Caco-2 (cell line): ENCODE measurements at regions not wholly inside any gene's neighbourhood (a gene's known extent, or its start where the extent isn't known, plus 50 kb on each side); places are given as distances from the start of the nearest gene placed in this dataset.
A peak's percentile ranks its signal among the peaks of the same experiment; 100 is the strongest.

ENCODE experiments used
- BruUV-seq: library from RNA; stranded (reverse); fragments of 400-500 nt; replicated peaks from 2 replicates; lab custom pipeline; 2021; lab: Mats Ljungman, UMichigan
- CTCF ChIA-PET: fragments of 300-600 bp; sonication (Branson Sonifier 250); formaldehyde crosslinking; loops from one replicate; lab custom pipeline; 2022; ENCODE audit warnings: antibody characterized with exemption; lab: Charles Lee
- POLR2A ChIA-PET: fragments of 300-600 bp; sonication (Branson Sonifier 250); formaldehyde crosslinking; loops from one replicate; lab custom pipeline; 2022; ENCODE audit warnings: antibody characterized with exemption; lab: Charles Lee
- DNase-seq, 2 experiments: peaks; one replicate each; pipeline versions ENCODE4 v3.0.0 to v3.0.0-alpha.2; 2020 to 2022
- H3K27me3 ChIP-seq: replicated peaks from 2 replicates; pipeline ENCODE4 v1.6.0; 2011; ENCODE audit warnings: low read length; ENCODE audit not compliant: control insufficient read depth, insufficient read depth
- H3K36me3 ChIP-seq: 2 replicates; pipeline ENCODE4 v1.5.1; 2011; ENCODE audit warnings: low read length; ENCODE audit not compliant: control insufficient read depth, insufficient read depth
- H3K4me1 ChIP-seq: fragments of 250-450 bp; sonication (Bioruptor Pico); 2 replicates; pipeline ENCODE4 v1.5.1; 2020; ENCODE audit warnings: mild to moderate bottlenecking
- H3K4me3 ChIP-seq: 2 replicates; pipeline ENCODE4 v1.5.1; 2011; ENCODE audit warnings: low read depth, mild to moderate bottlenecking, control low read depth, low read length
- H3K9me3 ChIP-seq: fragments of 250-450 bp; sonication (Bioruptor Pico); 2 replicates; pipeline ENCODE4 v1.5.1; 2020; ENCODE audit warnings: mild to moderate bottlenecking, moderate library complexity
- H3K27ac Mint-ChIP-seq: one replicate; pipeline ENCODE4 v1.8.0; 2022; ENCODE audit warnings: mixed read lengths; ENCODE audit not compliant: unreplicated experiment
- H3K27me3 Mint-ChIP-seq: one replicate; pipeline ENCODE4 v1.8.0; 2022; ENCODE audit warnings: mixed read lengths; ENCODE audit not compliant: insufficient read depth, unreplicated experiment
- H3K36me3 Mint-ChIP-seq: one replicate; pipeline ENCODE4 v1.8.0; 2022; ENCODE audit warnings: mild to moderate bottlenecking, mixed read lengths; ENCODE audit not compliant: insufficient read depth, unreplicated experiment
- H3K4me1 Mint-ChIP-seq: one replicate; pipeline ENCODE4 v1.8.0; 2022; ENCODE audit warnings: low read depth, mixed read lengths; ENCODE audit not compliant: unreplicated experiment
- H3K4me3 Mint-ChIP-seq: one replicate; pipeline ENCODE4 v1.8.0; 2022; ENCODE audit warnings: mild to moderate bottlenecking, moderate library complexity, mixed read lengths; ENCODE audit not compliant: unreplicated experiment
- H3K9me3 Mint-ChIP-seq: one replicate; pipeline ENCODE4 v1.8.0; 2022; ENCODE audit warnings: mixed read lengths; ENCODE audit not compliant: unreplicated experiment
- intact Hi-C: fragments of 100-400 bp; cut with micrococcal nuclease; formaldehyde crosslinking; loops from one replicate; pipeline ENCODE4 v1.10.0; 2022; ENCODE audit not compliant: unreplicated experiment
- TF ChIP-seq, protein P1 (sequence below), 2 experiments: fragments of 200-600 bp in 1 of 2; IDR thresholded peaks; 1 replicate in 1 of 2; 2 replicates in 1 of 2; pipeline versions ENCODE4 v1.5.1 to v1.8.0; 2011 to 2022; ENCODE audit warnings: antibody characterized with exemption in 1 of 2, control low read depth in 1 of 2, inconsistent platforms in 1 of 2, low read depth in 1 of 2, low read length in 1 of 2, mild to moderate bottlenecking in 1 of 2, moderate library complexity in 1 of 2; ENCODE audit not compliant: insufficient read depth in 1 of 2, severe bottlenecking in 1 of 2, unreplicated experiment in 1 of 2

DNA sequence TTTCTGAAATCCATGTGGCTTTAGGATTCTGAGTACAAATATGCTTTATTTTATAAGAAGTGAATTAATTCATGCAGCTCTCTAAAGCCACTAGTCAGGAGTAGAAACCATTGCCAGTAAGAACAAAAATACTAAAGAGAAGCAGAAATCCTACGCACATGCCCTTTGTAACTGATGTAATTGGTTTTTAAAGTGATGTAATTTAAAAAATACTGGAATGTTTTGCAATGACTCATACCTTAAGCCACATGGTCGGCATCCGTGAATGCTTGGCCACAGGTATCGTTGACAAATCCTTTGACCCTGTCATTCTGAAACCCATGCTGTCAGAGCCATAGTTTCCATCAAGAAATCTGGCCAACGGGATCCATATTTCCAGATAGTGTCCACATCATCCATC is 213.3 kb downstream of the ACKR3 start:
- BruUV-seq = no TSS peak

GRCh38 chr2:236783417-236784020 is 213.9 kb downstream of the ACKR3 start:
- peaks cover 22% of the 10 kb centered on the region for H3K36me3 Mint-ChIP-seq
- TF ChIP-seq, protein P1, sequence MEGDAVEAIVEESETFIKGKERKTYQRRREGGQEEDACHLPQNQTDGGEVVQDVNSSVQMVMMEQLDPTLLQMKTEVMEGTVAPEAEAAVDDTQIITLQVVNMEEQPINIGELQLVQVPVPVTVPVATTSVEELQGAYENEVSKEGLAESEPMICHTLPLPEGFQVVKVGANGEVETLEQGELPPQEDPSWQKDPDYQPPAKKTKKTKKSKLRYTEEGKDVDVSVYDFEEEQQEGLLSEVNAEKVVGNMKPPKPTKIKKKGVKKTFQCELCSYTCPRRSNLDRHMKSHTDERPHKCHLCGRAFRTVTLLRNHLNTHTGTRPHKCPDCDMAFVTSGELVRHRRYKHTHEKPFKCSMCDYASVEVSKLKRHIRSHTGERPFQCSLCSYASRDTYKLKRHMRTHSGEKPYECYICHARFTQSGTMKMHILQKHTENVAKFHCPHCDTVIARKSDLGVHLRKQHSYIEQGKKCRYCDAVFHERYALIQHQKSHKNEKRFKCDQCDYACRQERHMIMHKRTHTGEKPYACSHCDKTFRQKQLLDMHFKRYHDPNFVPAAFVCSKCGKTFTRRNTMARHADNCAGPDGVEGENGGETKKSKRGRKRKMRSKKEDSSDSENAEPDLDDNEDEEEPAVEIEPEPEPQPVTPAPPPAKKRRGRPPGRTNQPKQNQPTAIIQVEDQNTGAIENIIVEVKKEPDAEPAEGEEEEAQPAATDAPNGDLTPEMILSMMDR (IDR thresholded peaks at IDR 0.05; ENCODE audit: insufficient read depth in 1 of 2, low read depth in 1 of 2, low read length in 1 of 2, severe bottlenecking in 1 of 2, unreplicated experiment in 1 of 2) = no peak
- Histone ChIP-seq H3K9me3 (no peaks in the 10 kb centered on the region), H3K4me1 (peaks cover 5% of the 10 kb centered on the region; the same call in 1 of the 2 replicates), H3K36me3 (no peaks in the 10 kb centered on the region), H3K4me3 (no peak overlapping the region), H3K27me3 (no peaks in the 10 kb centered on the region)
- no peak overlapping the region for H3K4me3 Mint-ChIP-seq
- ChIA-PET POLR2A (no interaction called here), CTCF (no interaction called here)
- intact Hi-C loops = no loop called here
- no peak for DNase-seq
- no peaks in the 10 kb centered on the region for H3K27me3 Mint-ChIP-seq
- no peaks in the 10 kb centered on the region for H3K4me1 Mint-ChIP-seq
- H3K27ac Mint-ChIP-seq = peak overlapping the region; percentile 5
- peaks cover 9% of the 10 kb centered on the region for H3K9me3 Mint-ChIP-seq
- BruUV-seq = no TSS peak

More for the DNA sequence above, 213.3 kb downstream of the ACKR3 start:
- H3K4me1 Mint-ChIP-seq = no peaks in the 10 kb centered on the region
- no peaks in the 10 kb centered on the region for H3K27me3 Mint-ChIP-seq
- intact Hi-C loops = no loop called here
- Histone ChIP-seq H3K4me3 (no peak overlapping the region), H3K36me3 (no peaks in the 10 kb centered on the region), H3K27me3 (no peaks in the 10 kb centered on the region), H3K9me3 (no peaks in the 10 kb centered on the region), H3K4me1 (peaks cover 5% of the 10 kb centered on the region; the same call in 1 of the 2 replicates)
- H3K9me3 Mint-ChIP-seq = peaks cover 9% of the 10 kb centered on the region
- TF ChIP-seq, protein P1 (IDR thresholded peaks at IDR 0.05; ENCODE audit: insufficient read depth in 1 of 2, low read depth in 1 of 2, low read length in 1 of 2, severe bottlenecking in 1 of 2, unreplicated experiment in 1 of 2) = no peak
- CTCF ChIA-PET = no interaction called here
- H3K4me3 Mint-ChIP-seq = no peak overlapping the region
- H3K27ac Mint-ChIP-seq = no peak overlapping the region
- DNase-seq = peak in 1 of 2 experiments; percentile 21
- H3K36me3 Mint-ChIP-seq = peaks cover 22% of the 10 kb centered on the region
- POLR2A ChIA-PET = no interaction called here

- ChIA-PET CTCF (no interaction called here), POLR2A (no interaction called here)
- H3K36me3 Mint-ChIP-seq = peaks cover 22% of the 10 kb centered on the region
- TF ChIP-seq, protein P1 (IDR thresholded peaks at IDR 0.05; ENCODE audit: insufficient read depth in 1 of 2, low read depth in 1 of 2, low read length in 1 of 2, severe bottlenecking in 1 of 2, unreplicated experiment in 1 of 2) = no peak
- no peak for DNase-seq
- peaks cover 5% of the 10 kb centered on the region; the same call in 1 of the 2 replicates for H3K4me1 ChIP-seq
- intact Hi-C loops = no loop called here
- H3K9me3 Mint-ChIP-seq = peaks cover 9% of the 10 kb centered on the region
- no TSS peak for BruUV-seq
- H3K27me3 ChIP-seq = no peaks in the 10 kb centered on the region
- no peak overlapping the region for H3K27ac Mint-ChIP-seq
- H3K9me3 ChIP-seq = no peaks in the 10 kb centered on the region
- no peak overlapping the region for H3K4me3 Mint-ChIP-seq
- no peaks in the 10 kb centered on the region for H3K4me1 Mint-ChIP-seq
- no peaks in the 10 kb centered on the region for H3K36me3 ChIP-seq
- no peaks in the 10 kb centered on the region for H3K27me3 Mint-ChIP-seq
- no peak overlapping the region for H3K4me3 ChIP-seq
These were observed 216.0 kb downstream of the ACKR3 start for GRCh38 chr2:236785611-236786057.
